ENCODE measurements at regions not wholly inside any gene's neighbourhood (a gene's known extent, or its start where the extent isn't known, plus 50 kb on each side); places are given as distances from the start of the nearest gene placed in this dataset.

- Histone ChIP-seq H3K4me3 (ENCODE audit: low read length in 2 of 2) (no peak overlapping the region), H3K27me3 (ENCODE audit: control insufficient read depth in 2 of 2, insufficient read depth in 1 of 2, low read length in 1 of 2) (peaks cover 0 to 2% of the 10 kb centered on the region in 2 donors), H3K27ac (ENCODE audit: low read depth in 1 of 2, low read length in 1 of 2) (no peak overlapping the region), H3K4me1 (ENCODE audit: control insufficient read depth in 2 of 2, insufficient read depth in 2 of 2, low read length in 2 of 2) (peaks cover 0 to 7% of the 10 kb centered on the region in 2 donors), H3K9me3 (ENCODE audit: control insufficient read depth in 2 of 2, insufficient read depth in 1 of 2, low read length in 1 of 2) (no peaks in the 10 kb centered on the region), H3K36me3 (ENCODE audit: control insufficient read depth in 2 of 2, insufficient read depth in 2 of 2, low read length in 1 of 2) (no peaks in the 10 kb centered on the region)
- WGBS, result over 99% methylated on average over 2 of the region's 2 CpGs
- DNase-seq (ENCODE audit: low read depth in 6 of 9, low spot score in 9 of 9), result no peak
These were observed 108.9 kb upstream of the BLID start for GRCh38 chr11:122224867-122225266.

- no peak for DNase-seq (ENCODE audit: low read depth in 6 of 9, low spot score in 9 of 9)
- H3K27me3 ChIP-seq (ENCODE audit: control insufficient read depth in 2 of 2, insufficient read depth in 1 of 2, low read length in 1 of 2), result no peaks in the 10 kb centered on the region
- no peaks in the 10 kb centered on the region for H3K36me3 ChIP-seq (ENCODE audit: control insufficient read depth in 2 of 2, insufficient read depth in 2 of 2, low read length in 1 of 2)
- WGBS, result 96% methylated on average over 2 of the region's 2 CpGs
- H3K9me3 ChIP-seq (ENCODE audit: control insufficient read depth in 2 of 2, insufficient read depth in 1 of 2, low read length in 1 of 2), result no peaks in the 10 kb centered on the region
- no peaks in the 10 kb centered on the region for H3K4me1 ChIP-seq (ENCODE audit: control insufficient read depth in 2 of 2, insufficient read depth in 2 of 2, low read length in 2 of 2)
- no peak overlapping the region for H3K4me3 ChIP-seq (ENCODE audit: low read length in 2 of 2)
- no peak overlapping the region for H3K27ac ChIP-seq (ENCODE audit: low read depth in 1 of 2, low read length in 1 of 2)
These were observed 104.3 kb upstream of the BLID start for GRCh38 chr11:122220321-122220720.

- WGBS, result 91% methylated on average over 3 of the region's 3 CpGs
- Histone ChIP-seq H3K36me3 (ENCODE audit: control insufficient read depth in 2 of 2, insufficient read depth in 2 of 2, low read length in 1 of 2) (no peaks in the 10 kb centered on the region), H3K4me1 (ENCODE audit: control insufficient read depth in 2 of 2, insufficient read depth in 2 of 2, low read length in 2 of 2) (peaks cover 0 to 3% of the 10 kb centered on the region in 2 donors), H3K9me3 (ENCODE audit: control insufficient read depth in 2 of 2, insufficient read depth in 1 of 2, low read length in 1 of 2) (no peaks in the 10 kb centered on the region), H3K27ac (ENCODE audit: low read depth in 1 of 2, low read length in 1 of 2) (no peak overlapping the region), H3K27me3 (ENCODE audit: control insufficient read depth in 2 of 2, insufficient read depth in 1 of 2, low read length in 1 of 2) (no peaks in the 10 kb centered on the region), H3K4me3 (ENCODE audit: low read length in 2 of 2) (no peak overlapping the region)
- no peak for DNase-seq (ENCODE audit: low read depth in 6 of 9, low spot score in 9 of 9)
These were observed 103.8 kb upstream of the BLID start for GRCh38 chr11:122219791-122220190.

GRCh38 chr11:122215244-122215992, 99.4 kb upstream of the BLID start:
- H3K27me3 ChIP-seq (ENCODE audit: control insufficient read depth in 2 of 2, insufficient read depth in 1 of 2, low read length in 1 of 2), result no peaks in the 10 kb centered on the region
- no peak overlapping the region for H3K4me3 ChIP-seq (ENCODE audit: low read length in 2 of 2)
- peak in 4 of 9 donors; percentile 17 to 54 (median 36) for DNase-seq (ENCODE audit: low read depth in 6 of 9, low spot score in 9 of 9)
- WGBS, result 38% methylated on average over 11 of the region's 11 CpGs
- H3K27ac ChIP-seq (ENCODE audit: low read depth in 1 of 2, low read length in 1 of 2), result no peak overlapping the region
- no peaks in the 10 kb centered on the region for H3K9me3 ChIP-seq (ENCODE audit: control insufficient read depth in 2 of 2, insufficient read depth in 1 of 2, low read length in 1 of 2)
- H3K36me3 ChIP-seq (ENCODE audit: control insufficient read depth in 2 of 2, insufficient read depth in 2 of 2, low read length in 1 of 2), result no peaks in the 10 kb centered on the region
- peaks cover 0 to 3% of the 10 kb centered on the region in 2 donors for H3K4me1 ChIP-seq (ENCODE audit: control insufficient read depth in 2 of 2, insufficient read depth in 2 of 2, low read length in 2 of 2)

- Histone ChIP-seq H3K4me3 (ENCODE audit: low read length in 2 of 2) (no peak overlapping the region), H3K9me3 (ENCODE audit: control insufficient read depth in 2 of 2, insufficient read depth in 1 of 2, low read length in 1 of 2) (no peaks in the 10 kb centered on the region), H3K4me1 (ENCODE audit: control insufficient read depth in 2 of 2, insufficient read depth in 2 of 2, low read length in 2 of 2) (peaks cover 0 to 3% of the 10 kb centered on the region in 2 donors), H3K36me3 (ENCODE audit: control insufficient read depth in 2 of 2, insufficient read depth in 2 of 2, low read length in 1 of 2) (no peaks in the 10 kb centered on the region), H3K27ac (ENCODE audit: low read depth in 1 of 2, low read length in 1 of 2) (no peak overlapping the region), H3K27me3 (ENCODE audit: control insufficient read depth in 2 of 2, insufficient read depth in 1 of 2, low read length in 1 of 2) (no peaks in the 10 kb centered on the region)
- whole genome bisulfite sequencing, result 87% methylated on average over 2 of the region's 2 CpGs
- no peak for DNase-seq (ENCODE audit: low read depth in 6 of 9, low spot score in 9 of 9)
These were observed 98.6 kb upstream of the BLID start for GRCh38 chr11:122214567-122214966.

- no peak for DNase-seq (ENCODE audit: low read depth in 6 of 9, low spot score in 9 of 9)
- H3K36me3 ChIP-seq (ENCODE audit: control insufficient read depth in 2 of 2, insufficient read depth in 2 of 2, low read length in 1 of 2), result no peaks in the 10 kb centered on the region
- H3K27ac ChIP-seq (ENCODE audit: low read depth in 1 of 2, low read length in 1 of 2), result no peak overlapping the region
- peaks cover 0 to 3% of the 10 kb centered on the region in 2 donors for H3K4me1 ChIP-seq (ENCODE audit: control insufficient read depth in 2 of 2, insufficient read depth in 2 of 2, low read length in 2 of 2)
- H3K27me3 ChIP-seq (ENCODE audit: control insufficient read depth in 2 of 2, insufficient read depth in 1 of 2, low read length in 1 of 2), result no peaks in the 10 kb centered on the region
- no peak overlapping the region for H3K4me3 ChIP-seq (ENCODE audit: low read length in 2 of 2)
- H3K9me3 ChIP-seq (ENCODE audit: control insufficient read depth in 2 of 2, insufficient read depth in 1 of 2, low read length in 1 of 2), result no peaks in the 10 kb centered on the region
These were observed 98.1 kb upstream of the BLID start for GRCh38 chr11:122214080-122214479.

- no peak for DNase-seq (ENCODE audit: low read depth in 6 of 9, low spot score in 9 of 9)
- 94% methylated on average over 12 of the region's 12 CpGs for WGBS
- no peak overlapping the region for H3K4me3 ChIP-seq (ENCODE audit: low read length in 2 of 2)
These were observed 97.2 kb upstream of the BLID start for GRCh38 chr11:122213171-122213570.

GRCh38 chr11:122210367-122210997, 94.5 kb upstream of the BLID start:
- no peaks in the 10 kb centered on the region for H3K27me3 ChIP-seq (ENCODE audit: control insufficient read depth in 2 of 2, insufficient read depth in 1 of 2, low read length in 1 of 2)
- no peaks in the 10 kb centered on the region for H3K36me3 ChIP-seq (ENCODE audit: control insufficient read depth in 2 of 2, insufficient read depth in 2 of 2, low read length in 1 of 2)
- DNase-seq (ENCODE audit: low read depth in 6 of 9, low spot score in 9 of 9), result no peak
- 93% methylated on average over 2 of the region's 2 CpGs for WGBS
- H3K27ac ChIP-seq (ENCODE audit: low read depth in 1 of 2, low read length in 1 of 2), result peak overlapping the region in 1 of 2 donors; percentile 33
- no peaks in the 10 kb centered on the region for H3K9me3 ChIP-seq (ENCODE audit: control insufficient read depth in 2 of 2, insufficient read depth in 1 of 2, low read length in 1 of 2)
- H3K4me3 ChIP-seq (ENCODE audit: low read length in 2 of 2), result no peak overlapping the region
- H3K4me1 ChIP-seq (ENCODE audit: control insufficient read depth in 2 of 2, insufficient read depth in 2 of 2, low read length in 2 of 2), result peaks cover 0 to 3% of the 10 kb centered on the region in 2 donors

More at GRCh38 chr11:122213171-122213570, 97.2 kb upstream of the BLID start:
- Histone ChIP-seq H3K9me3 (ENCODE audit: control insufficient read depth in 2 of 2, insufficient read depth in 1 of 2, low read length in 1 of 2) (no peaks in the 10 kb centered on the region), H3K27me3 (ENCODE audit: control insufficient read depth in 2 of 2, insufficient read depth in 1 of 2, low read length in 1 of 2) (no peaks in the 10 kb centered on the region), H3K27ac (ENCODE audit: low read depth in 1 of 2, low read length in 1 of 2) (no peak overlapping the region), H3K4me1 (ENCODE audit: control insufficient read depth in 2 of 2, insufficient read depth in 2 of 2, low read length in 2 of 2) (peaks cover 0 to 3% of the 10 kb centered on the region in 2 donors), H3K36me3 (ENCODE audit: control insufficient read depth in 2 of 2, insufficient read depth in 2 of 2, low read length in 1 of 2) (no peaks in the 10 kb centered on the region)

- H3K9me3 ChIP-seq (ENCODE audit: control insufficient read depth in 2 of 2, insufficient read depth in 1 of 2, low read length in 1 of 2), result no peaks in the 10 kb centered on the region
- H3K27ac ChIP-seq (ENCODE audit: low read depth in 1 of 2, low read length in 1 of 2), result peak overlapping the region in 1 of 2 donors; percentile 36
- H3K4me3 ChIP-seq (ENCODE audit: low read length in 2 of 2), result no peak overlapping the region
- H3K27me3 ChIP-seq (ENCODE audit: control insufficient read depth in 2 of 2, insufficient read depth in 1 of 2, low read length in 1 of 2), result no peaks in the 10 kb centered on the region
- WGBS, result 91% methylated on average over 4 of the region's 4 CpGs
- no peaks in the 10 kb centered on the region for H3K4me1 ChIP-seq (ENCODE audit: control insufficient read depth in 2 of 2, insufficient read depth in 2 of 2, low read length in 2 of 2)
- H3K36me3 ChIP-seq (ENCODE audit: control insufficient read depth in 2 of 2, insufficient read depth in 2 of 2, low read length in 1 of 2), result no peaks in the 10 kb centered on the region
- DNase-seq (ENCODE audit: low read depth in 6 of 9, low spot score in 9 of 9), result no peak
These were observed 93.8 kb upstream of the BLID start for GRCh38 chr11:122209619-122210366.
